GM23338 (cell line): ENCODE measurements at regions not wholly inside any gene's neighbourhood (a gene's known extent, or its start where the extent isn't known, plus 50 kb on each side); places are given as distances from the start of the nearest gene placed in this dataset.

Experiments
- ATAC-seq: fragments of 200-7000 bp; cut with Tn5 transposase; 3 replicates; pipeline ENCODE4 v1.9.1; 2020
- DNase-seq: peaks from one replicate; pipeline ENCODE4 v3.0.0-alpha.2; 2015; ENCODE audit warnings: low spot score
- H2AFZ ChIP-seq: fragments of 200-600 bp; sonication (generic); 2 replicates; pipeline ENCODE4 v1.8.0; 2016; ENCODE audit warnings: antibody characterized with exemption, mild to moderate bottlenecking, moderate library complexity
- H3F3A ChIP-seq: fragments of 200-600 bp; sonication (generic); replicated peaks from 2 replicates; pipeline ENCODE4 v1.8.0; 2017; ENCODE audit warnings: antibody characterized with exemption, mixed run types, low read depth
- H3K27ac ChIP-seq: fragments of 200-600 bp; sonication (generic); 2 replicates; pipeline ENCODE4 v1.6.1; 2016; ENCODE audit warnings: low read depth
- H3K27me3 ChIP-seq: fragments of 200-600 bp; sonication (generic); 2 replicates; pipeline ENCODE4 v1.8.0; 2016; ENCODE audit warnings: mild to moderate bottlenecking, mixed run types, moderate library complexity; ENCODE audit not compliant: insufficient read depth
- H3K36me3 ChIP-seq: fragments of 200-600 bp; sonication (generic); 2 replicates; pipeline ENCODE4 v1.8.0; 2016; ENCODE audit warnings: mild to moderate bottlenecking; ENCODE audit not compliant: insufficient read depth
- H3K4me1 ChIP-seq: fragments of 200-600 bp; sonication (generic); 2 replicates; pipeline ENCODE4 v1.8.0; 2016; ENCODE audit warnings: mild to moderate bottlenecking, moderate library complexity; ENCODE audit not compliant: insufficient read depth
- H3K4me2 ChIP-seq: fragments of 200-600 bp; sonication (generic); 2 replicates; pipeline ENCODE4 v1.7.1; 2017; ENCODE audit warnings: mixed run types
- H3K4me3 ChIP-seq: fragments of 200-600 bp; sonication (generic); 2 replicates; pipeline ENCODE4 v1.6.1; 2016; ENCODE audit warnings: mixed run types
- H3K79me2 ChIP-seq: fragments of 200-600 bp; sonication (generic); replicated peaks from 2 replicates; pipeline ENCODE4 v1.8.0; 2017; ENCODE audit warnings: mild to moderate bottlenecking; ENCODE audit not compliant: insufficient read depth
- H3K9me2 ChIP-seq: fragments of 200-600 bp; sonication (generic); 2 replicates; pipeline ENCODE4 v1.8.0; 2017; ENCODE audit not compliant: insufficient read depth
- H4K20me1 ChIP-seq: fragments of 200-600 bp; sonication (generic); replicated peaks from 2 replicates; pipeline ENCODE4 v1.8.0; 2017; ENCODE audit warnings: mild to moderate bottlenecking; ENCODE audit not compliant: insufficient read depth
- H3K27ac Mint-ChIP-seq: 2 replicates; pipeline ENCODE4 v1.8.0; 2020; ENCODE audit warnings: inconsistent platforms, mild to moderate bottlenecking, moderate library complexity, mixed read lengths
- H3K27me3 Mint-ChIP-seq: 3 replicates; pipeline ENCODE4 v1.8.0; 2022; ENCODE audit warnings: low read depth, mild to moderate bottlenecking, moderate library complexity, mixed read lengths, inconsistent platforms; ENCODE audit not compliant: insufficient read depth, poor library complexity
- H3K36me3 Mint-ChIP-seq: 3 replicates; pipeline ENCODE4 v1.8.0; 2021; ENCODE audit warnings: low read depth, mild to moderate bottlenecking, inconsistent platforms, moderate library complexity, mixed read lengths
- H3K4me1 Mint-ChIP-seq: 3 replicates; pipeline ENCODE4 v1.8.0; 2020; ENCODE audit warnings: mild to moderate bottlenecking, inconsistent platforms, mixed read lengths
- H3K4me3 Mint-ChIP-seq: 3 replicates; pipeline ENCODE4 v1.8.0; 2021; ENCODE audit warnings: moderate library complexity, mild to moderate bottlenecking, inconsistent platforms, mixed read lengths
- H3K9me3 Mint-ChIP-seq: 3 replicates; pipeline ENCODE4 v1.8.0; 2020; ENCODE audit warnings: moderate library complexity, mild to moderate bottlenecking, inconsistent platforms, mixed read lengths
- CREB1 ChIP-seq: fragments of 250-450 bp; sonication (Bioruptor Pico); IDR thresholded peaks from 2 replicates; pipeline ENCODE4 v1.5.0; 2020; ENCODE audit warnings: low read depth, mild to moderate bottlenecking, moderate library complexity
- ETS1 ChIP-seq: IDR thresholded peaks from 2 replicates; pipeline ENCODE4 v1.6.1; 2016; ENCODE audit warnings: antibody characterized with exemption
- EZH2 ChIP-seq: fragments of 200-600 bp; sonication (generic); IDR thresholded peaks from one replicate; pipeline ENCODE4 v1.8.0; 2017; ENCODE audit warnings: antibody characterized with exemption, mild to moderate bottlenecking, low read depth; ENCODE audit not compliant: unreplicated experiment
- POLR2AphosphoS5 ChIP-seq: IDR thresholded peaks from 2 replicates; pipeline ENCODE4 v1.6.1; 2016; ENCODE audit warnings: antibody characterized with exemption, low read depth
- ZNF114 ChIP-seq: fragments of 250-450 bp; sonication (Bioruptor Pico); IDR thresholded peaks from 2 replicates; pipeline ENCODE4 v1.5.0; 2020; ENCODE audit warnings: mild to moderate bottlenecking, moderate library complexity
- ZNF462 ChIP-seq: fragments of 250-450 bp; sonication (Bioruptor Pico); IDR thresholded peaks from 2 replicates; pipeline ENCODE4 v1.5.0; 2020; ENCODE audit warnings: mild to moderate bottlenecking, moderate library complexity

- TF ChIP-seq ZNF462 (CRISPR knock-in tag) (no peak), ETS1 (no peak), ZNF114 (no peak), CREB1 (CRISPR knock-in tag) (no peak), POLR2AphosphoS5 (no peak)
Observed at GRCh38 chr20:48242623-48243022, 457.3 kb upstream of the SULF2 start (continued).

GRCh38 chr20:48241482-48241881 lies 456.2 kb upstream of the SULF2 start:
- no peaks in the 10 kb centered on the region for H3F3A ChIP-seq
- Mint-ChIP-seq H3K4me3 (no peak overlapping the region), H3K36me3 (no peaks in the 10 kb centered on the region), H3K4me1 (peaks cover 4% of the 10 kb centered on the region), H3K9me3 (0 out of 3 replicates have a peak, but pooled peaks cover 5% of the 10 kb centered on the region), H3K27me3 (peaks cover 7% of the 10 kb centered on the region), H3K27ac (no peak overlapping the region)
- H3K27me3 ChIP-seq, result no peaks in the 10 kb centered on the region
- no peaks in the 10 kb centered on the region for H3K36me3 ChIP-seq
- H3K27ac ChIP-seq, result no peak overlapping the region
- no peak for DNase-seq
- no peak overlapping the region for H3K4me3 ChIP-seq
- no peak for ATAC-seq
- H2AFZ ChIP-seq, result no peak overlapping the region
- no peak overlapping the region for H3K4me2 ChIP-seq
- peaks cover 4% of the 10 kb centered on the region; the same call in 1 of the 2 replicates for H3K9me2 ChIP-seq
- no peaks in the 10 kb centered on the region for H4K20me1 ChIP-seq
- peaks cover 4% of the 10 kb centered on the region; the same call in 1 of the 2 replicates for H3K4me1 ChIP-seq
- H3K79me2 ChIP-seq, result no peaks in the 10 kb centered on the region
- TF ChIP-seq POLR2AphosphoS5 (no peak), ETS1 (no peak), EZH2 (no peak), ZNF462 (CRISPR knock-in tag) (no peak)
